ENCODE measurements at regions not wholly inside any gene's neighbourhood (a gene's known extent, or its start where the extent isn't known, plus 50 kb on each side); places are given as distances from the start of the nearest gene placed in this dataset.

GRCh38 chr16:17804857-17805256 is 334.1 kb upstream of the XYLT1 start:
- intact Hi-C loops (cut with micrococcal nuclease), result no loop called here
- Mint-ChIP-seq H3K27ac (no peak overlapping the region), H3K4me1 (ENCODE audit: low read depth) (no peaks in the 10 kb centered on the region), H3K36me3 (ENCODE audit: low read depth) (no peaks in the 10 kb centered on the region), H3K4me3 (no peak overlapping the region), H3K27me3 (no peaks in the 10 kb centered on the region), H3K9me3 (no peaks in the 10 kb centered on the region)

- Mint-ChIP-seq H3K4me1 (ENCODE audit: low read depth) (no peaks in the 10 kb centered on the region), H3K27me3 (no peaks in the 10 kb centered on the region), H3K9me3 (no peaks in the 10 kb centered on the region), H3K4me3 (no peak overlapping the region), H3K36me3 (ENCODE audit: low read depth) (no peaks in the 10 kb centered on the region), H3K27ac (no peak overlapping the region)
- intact Hi-C loops (cut with micrococcal nuclease), result no loop called here
These were observed 333.1 kb upstream of the XYLT1 start for GRCh38 chr16:17803625-17804410.

GRCh38 chr16:17802571-17802970 is 331.8 kb upstream of the XYLT1 start:
- no peaks in the 10 kb centered on the region for H3K4me1 Mint-ChIP-seq (ENCODE audit: low read depth)
- H3K27ac Mint-ChIP-seq, result no peak overlapping the region
- no peaks in the 10 kb centered on the region for H3K9me3 Mint-ChIP-seq
- H3K4me3 Mint-ChIP-seq, result no peak overlapping the region
- intact Hi-C loops (cut with micrococcal nuclease), result no loop called here
- no peaks in the 10 kb centered on the region for H3K36me3 Mint-ChIP-seq (ENCODE audit: low read depth)
- H3K27me3 Mint-ChIP-seq, result no peaks in the 10 kb centered on the region

GRCh38 chr16:17801068-17801467 is 330.3 kb upstream of the XYLT1 start:
- no peaks in the 10 kb centered on the region for H3K4me1 Mint-ChIP-seq (ENCODE audit: low read depth)

DNA sequence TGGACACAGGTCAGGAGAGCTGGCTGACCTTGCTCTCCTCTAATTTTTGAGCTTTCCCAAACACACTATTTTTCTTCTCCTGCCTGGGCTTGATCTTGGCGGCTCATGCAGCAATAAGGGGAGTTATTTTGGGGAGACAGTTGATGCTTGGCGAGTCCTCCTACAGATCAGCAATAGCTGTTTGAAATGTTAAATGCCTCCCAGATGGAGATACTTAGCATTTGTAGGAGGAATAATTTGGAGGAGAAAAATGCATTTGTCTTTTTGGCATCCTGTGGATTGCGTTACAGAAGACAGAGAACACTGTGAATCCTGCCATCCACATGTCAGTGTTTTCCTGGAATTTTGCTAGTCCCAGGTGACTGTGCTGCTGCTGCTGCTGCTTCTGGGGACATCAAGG is 328.0 kb upstream of the XYLT1 start:
- Mint-ChIP-seq H3K4me1 (ENCODE audit: low read depth) (no peaks in the 10 kb centered on the region), H3K36me3 (ENCODE audit: low read depth) (no peaks in the 10 kb centered on the region), H3K27ac (no peak overlapping the region), H3K9me3 (no peaks in the 10 kb centered on the region), H3K4me3 (no peak overlapping the region), H3K27me3 (no peaks in the 10 kb centered on the region)
- intact Hi-C loops (cut with micrococcal nuclease), result no loop called here

More at GRCh38 chr16:17801068-17801467, 330.3 kb upstream of the XYLT1 start:
- Mint-ChIP-seq H3K4me3 (no peak overlapping the region), H3K36me3 (ENCODE audit: low read depth) (no peaks in the 10 kb centered on the region), H3K9me3 (no peaks in the 10 kb centered on the region), H3K27ac (no peak overlapping the region), H3K27me3 (no peaks in the 10 kb centered on the region)
- intact Hi-C loops (cut with micrococcal nuclease), result no loop called here

DNA sequence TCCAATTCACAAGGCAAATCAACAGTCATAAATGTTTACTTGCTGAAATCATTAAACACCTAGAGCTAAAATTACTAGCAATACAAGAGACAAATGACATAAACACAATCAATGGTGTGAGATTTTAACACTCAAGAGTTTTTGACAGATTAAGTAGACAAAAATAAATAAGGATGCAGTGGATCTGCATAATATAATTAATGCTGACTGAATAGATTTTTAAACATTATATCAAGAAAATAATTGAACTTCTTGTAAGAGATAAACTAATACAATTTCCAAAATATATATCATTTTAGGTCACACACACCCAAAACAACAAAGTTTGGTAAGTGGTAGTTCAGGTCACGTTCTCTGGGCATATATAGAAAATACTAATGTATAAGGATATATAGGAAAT is 322.6 kb upstream of the XYLT1 start:
- intact Hi-C loops (cut with micrococcal nuclease), result no loop called here
- no peaks in the 10 kb centered on the region for H3K4me1 Mint-ChIP-seq (ENCODE audit: low read depth)
- H3K27me3 Mint-ChIP-seq, result no peaks in the 10 kb centered on the region
- H3K36me3 Mint-ChIP-seq (ENCODE audit: low read depth), result no peaks in the 10 kb centered on the region
- no peaks in the 10 kb centered on the region for H3K9me3 Mint-ChIP-seq
- no peak overlapping the region for H3K27ac Mint-ChIP-seq
- no peak overlapping the region for H3K4me3 Mint-ChIP-seq

DNA sequence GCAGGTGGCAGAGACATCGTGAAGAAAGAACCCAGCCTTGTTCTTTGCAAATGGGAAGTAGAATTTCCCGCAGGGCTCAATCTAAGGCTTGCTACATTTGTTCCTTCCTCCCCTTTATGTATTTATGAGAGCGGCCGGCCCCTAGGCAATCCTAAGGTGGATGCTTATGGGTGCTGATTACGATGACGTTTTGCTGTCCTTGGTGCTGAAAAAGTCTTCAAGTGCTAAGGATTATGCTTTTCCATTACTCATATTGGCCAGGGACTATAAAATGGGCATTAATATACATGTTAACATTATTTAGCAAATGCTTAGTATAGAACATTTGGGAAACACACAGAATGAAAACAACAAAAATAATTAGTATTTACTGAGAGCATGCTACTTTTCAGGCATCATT is 313.3 kb upstream of the XYLT1 start:
- no peaks in the 10 kb centered on the region for H3K4me1 Mint-ChIP-seq (ENCODE audit: low read depth)
- H3K36me3 Mint-ChIP-seq (ENCODE audit: low read depth), result no peaks in the 10 kb centered on the region
- H3K27me3 Mint-ChIP-seq, result no peaks in the 10 kb centered on the region
- no peak overlapping the region for H3K27ac Mint-ChIP-seq
- intact Hi-C loops (cut with micrococcal nuclease), result no loop called here
- no peak overlapping the region for H3K4me3 Mint-ChIP-seq
- no peaks in the 10 kb centered on the region for H3K9me3 Mint-ChIP-seq

DNA sequence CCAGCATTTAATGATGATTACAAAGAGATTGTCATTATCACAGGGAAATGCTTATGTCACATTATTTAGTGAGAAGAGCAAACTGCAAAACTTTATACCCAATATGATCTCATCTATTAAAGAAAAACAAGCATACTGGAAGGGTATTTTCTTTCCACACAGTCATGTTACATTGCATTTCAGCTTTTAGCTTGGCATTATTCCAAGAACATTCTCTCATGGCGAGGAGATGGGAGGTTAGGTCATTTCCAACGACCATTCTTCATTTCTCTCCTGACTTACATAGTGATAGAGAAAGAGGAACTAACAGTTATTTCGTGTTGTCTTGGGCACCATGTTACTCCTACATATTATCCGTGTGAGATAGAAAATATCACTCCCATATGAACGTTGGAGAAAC is 309.4 kb upstream of the XYLT1 start:
- Mint-ChIP-seq H3K9me3 (no peaks in the 10 kb centered on the region), H3K27me3 (no peaks in the 10 kb centered on the region), H3K36me3 (ENCODE audit: low read depth) (no peaks in the 10 kb centered on the region), H3K4me3 (no peak overlapping the region), H3K4me1 (ENCODE audit: low read depth) (no peaks in the 10 kb centered on the region), H3K27ac (no peak overlapping the region)
- intact Hi-C loops (cut with micrococcal nuclease), result no loop called here

DNA sequence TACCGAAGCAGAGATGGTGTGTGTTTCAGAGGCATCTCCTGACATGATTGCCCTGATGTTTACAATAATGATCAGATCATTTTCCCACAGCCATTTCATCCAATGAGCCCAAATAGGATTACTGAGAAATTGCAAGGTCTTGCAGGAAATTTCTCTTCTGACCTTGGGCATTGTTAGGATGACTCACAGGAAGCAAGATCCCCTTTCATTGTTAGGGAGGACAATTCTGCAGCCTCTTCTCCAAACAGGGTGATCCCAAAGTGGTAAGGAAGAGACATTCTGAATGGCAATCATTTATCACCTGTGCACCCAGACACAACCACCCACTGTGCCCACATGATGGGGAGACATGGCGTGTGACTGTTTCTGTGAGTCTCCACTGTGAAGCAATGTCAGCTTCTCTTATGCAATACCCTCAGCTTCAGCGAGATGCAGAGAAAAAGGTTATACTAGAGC is 306.7 kb upstream of the XYLT1 start:
- Mint-ChIP-seq H3K4me3 (no peak overlapping the region), H3K9me3 (no peaks in the 10 kb centered on the region), H3K27ac (no peak overlapping the region), H3K4me1 (ENCODE audit: low read depth) (no peaks in the 10 kb centered on the region), H3K27me3 (no peaks in the 10 kb centered on the region), H3K36me3 (ENCODE audit: low read depth) (no peaks in the 10 kb centered on the region)
- intact Hi-C loops (cut with micrococcal nuclease), result no loop called here

DNA sequence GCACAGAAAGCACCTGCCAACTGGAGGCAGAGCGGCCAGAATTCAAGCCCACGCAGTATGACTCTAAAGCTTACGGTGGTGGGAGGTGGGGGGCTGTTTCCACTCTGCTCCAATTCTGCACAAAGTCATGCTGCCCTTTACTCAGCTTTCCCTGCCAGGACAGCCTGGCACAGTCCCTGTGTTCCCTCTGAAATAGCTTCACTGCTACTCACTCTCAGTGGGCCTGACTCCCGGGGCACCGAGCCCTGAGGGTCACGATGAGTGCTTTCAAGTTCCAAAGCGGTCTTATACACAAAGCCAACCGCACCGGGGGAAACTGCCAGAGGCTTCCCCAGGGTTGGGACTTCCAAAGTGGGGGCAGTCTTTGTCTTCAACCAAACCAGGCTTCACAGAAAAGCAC is 306.1 kb upstream of the XYLT1 start:
- Mint-ChIP-seq H3K4me3 (no peak overlapping the region), H3K36me3 (ENCODE audit: low read depth) (no peaks in the 10 kb centered on the region), H3K4me1 (ENCODE audit: low read depth) (no peaks in the 10 kb centered on the region), H3K27ac (no peak overlapping the region), H3K9me3 (no peaks in the 10 kb centered on the region), H3K27me3 (no peaks in the 10 kb centered on the region)
- intact Hi-C loops (cut with micrococcal nuclease), result no loop called here

- intact Hi-C loops (cut with micrococcal nuclease), result no loop called here
- no peak overlapping the region for H3K4me3 Mint-ChIP-seq
- H3K27me3 Mint-ChIP-seq, result no peaks in the 10 kb centered on the region
- H3K36me3 Mint-ChIP-seq (ENCODE audit: low read depth), result no peaks in the 10 kb centered on the region
- H3K9me3 Mint-ChIP-seq, result no peaks in the 10 kb centered on the region
- no peak overlapping the region for H3K27ac Mint-ChIP-seq
- H3K4me1 Mint-ChIP-seq (ENCODE audit: low read depth), result no peaks in the 10 kb centered on the region
These were observed 305.7 kb upstream of the XYLT1 start for GRCh38 chr16:17776465-17776864.

DNA sequence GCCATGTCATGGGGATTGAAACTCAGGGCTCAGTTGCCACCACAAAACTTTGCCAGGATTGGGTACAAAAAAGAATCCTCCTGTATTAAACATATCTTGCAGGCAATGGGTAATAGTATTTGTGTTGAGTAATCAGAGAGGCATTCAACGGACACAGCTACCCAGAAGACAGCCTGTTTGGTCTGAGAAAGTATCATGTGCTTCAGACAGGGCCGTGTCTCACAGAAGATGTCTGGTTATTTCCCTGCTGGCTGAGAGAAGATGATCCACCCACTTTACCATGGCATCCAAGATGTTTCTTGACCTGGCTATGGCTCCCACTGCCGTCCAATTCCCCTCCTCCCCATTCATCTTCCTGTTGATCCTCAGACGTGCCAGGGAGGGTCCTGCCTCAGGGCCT is 304.3 kb upstream of the XYLT1 start:
- H3K4me3 Mint-ChIP-seq, result no peak overlapping the region
- no peaks in the 10 kb centered on the region for H3K4me1 Mint-ChIP-seq (ENCODE audit: low read depth)
- H3K27ac Mint-ChIP-seq, result no peak overlapping the region
- H3K36me3 Mint-ChIP-seq (ENCODE audit: low read depth), result no peaks in the 10 kb centered on the region
- H3K9me3 Mint-ChIP-seq, result no peaks in the 10 kb centered on the region
- no peaks in the 10 kb centered on the region for H3K27me3 Mint-ChIP-seq
- intact Hi-C loops (cut with micrococcal nuclease), result no loop called here

DNA sequence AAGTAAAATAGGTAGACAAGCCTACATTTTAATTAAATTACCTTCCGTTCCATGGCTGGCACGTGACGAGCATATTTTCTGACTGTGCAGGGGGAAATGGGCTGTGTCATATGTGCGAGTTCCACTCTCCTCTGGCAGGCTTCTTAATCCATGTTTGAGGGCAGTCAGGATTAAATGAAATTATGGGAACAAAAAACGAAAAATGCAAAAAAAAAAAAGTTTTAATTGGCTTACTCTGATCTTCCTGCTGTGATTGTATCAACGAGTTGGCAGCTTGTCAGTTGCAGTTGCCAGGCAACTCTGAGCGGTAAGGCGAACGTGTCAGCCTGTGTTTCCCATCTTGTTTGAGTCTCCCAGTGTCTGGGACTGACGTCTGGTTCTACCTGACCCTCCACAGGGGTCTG is 302.9 kb upstream of the XYLT1 start:
- no peaks in the 10 kb centered on the region for H3K9me3 Mint-ChIP-seq
- H3K27me3 Mint-ChIP-seq, result no peaks in the 10 kb centered on the region
- H3K27ac Mint-ChIP-seq, result no peak overlapping the region
- H3K4me3 Mint-ChIP-seq, result no peak overlapping the region
- no peaks in the 10 kb centered on the region for H3K4me1 Mint-ChIP-seq (ENCODE audit: low read depth)
- intact Hi-C loops (cut with micrococcal nuclease), result no loop called here
- H3K36me3 Mint-ChIP-seq (ENCODE audit: low read depth), result no peaks in the 10 kb centered on the region

GRCh38 chr16:17770104-17770503 is 299.3 kb upstream of the XYLT1 start:
- Mint-ChIP-seq H3K4me1 (ENCODE audit: low read depth) (no peaks in the 10 kb centered on the region), H3K36me3 (ENCODE audit: low read depth) (no peaks in the 10 kb centered on the region), H3K27ac (no peak overlapping the region), H3K4me3 (no peak overlapping the region), H3K27me3 (no peaks in the 10 kb centered on the region), H3K9me3 (no peaks in the 10 kb centered on the region)
- intact Hi-C loops (cut with micrococcal nuclease), result no loop called here

- H3K9me3 Mint-ChIP-seq, result no peaks in the 10 kb centered on the region
- no peak overlapping the region for H3K4me3 Mint-ChIP-seq
- no peaks in the 10 kb centered on the region for H3K36me3 Mint-ChIP-seq (ENCODE audit: low read depth)
- H3K27ac Mint-ChIP-seq, result no peak overlapping the region
- intact Hi-C loops (cut with micrococcal nuclease), result no loop called here
- H3K4me1 Mint-ChIP-seq (ENCODE audit: low read depth), result no peaks in the 10 kb centered on the region
- no peaks in the 10 kb centered on the region for H3K27me3 Mint-ChIP-seq
These were observed 298.3 kb upstream of the XYLT1 start for GRCh38 chr16:17769065-17769464.
